ENCODE measurements at regions not wholly inside any gene's neighbourhood (a gene's known extent, or its start where the extent isn't known, plus 50 kb on each side); places are given as distances from the start of the nearest gene placed in this dataset.
"Not testable (repeated sequence)": the region's sequence is repeated elsewhere in the genome, so short reads cannot be mapped to it uniquely, and the experiment has no call there.

DNA sequence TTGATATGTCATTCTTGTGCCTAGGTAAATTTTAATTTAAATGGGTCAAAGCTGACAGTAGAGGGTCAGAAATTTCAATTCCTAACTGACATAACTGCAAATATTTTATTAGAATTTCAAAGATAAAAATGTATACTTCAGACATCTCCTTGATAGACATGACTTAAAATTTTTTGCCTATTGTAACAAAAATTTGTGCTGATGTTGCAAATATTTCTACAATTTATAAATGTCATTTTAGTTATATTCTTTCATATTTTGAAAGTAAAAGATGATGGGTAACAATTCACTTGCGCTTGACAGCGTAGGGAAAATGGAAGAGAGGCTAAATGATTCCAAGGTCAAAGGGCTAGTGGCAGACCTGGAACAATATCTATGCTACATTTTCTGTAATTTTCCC, 220.3 kb upstream of the ST8SIA4 start:
- FAIRE-seq (no peak), DNase-seq (ENCODE audit: low spot score in 2 of 2) (no peak)

- DNase-seq (ENCODE audit: low spot score in 2 of 2): no peak
Observed at GRCh38 chr5:101112645-101113044, 209.6 kb upstream of the ST8SIA4 start.

DNA sequence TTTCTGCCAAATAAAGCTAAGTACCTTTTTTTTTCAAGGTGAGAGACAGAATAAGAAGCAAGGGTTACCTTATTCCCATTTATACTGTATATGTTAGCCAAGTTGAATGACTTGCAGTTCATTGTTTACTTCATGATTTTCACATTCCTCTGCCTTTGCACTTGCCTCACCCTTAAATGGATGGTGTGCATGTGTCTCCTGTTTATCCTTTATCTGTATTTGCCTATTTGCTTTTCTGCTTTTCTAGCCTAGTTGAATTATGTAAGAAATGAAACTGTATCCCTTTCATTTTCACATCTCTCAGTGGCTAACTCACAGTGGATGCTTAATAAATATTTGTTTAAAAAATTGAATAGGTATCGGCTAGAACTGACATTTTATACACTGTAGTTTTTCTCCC, 200.8 kb upstream of the ST8SIA4 start:
- no peak for FAIRE-seq
- no peak for DNase-seq (ENCODE audit: low spot score in 2 of 2)

More at GRCh38 chr5:101112645-101113044, 209.6 kb upstream of the ST8SIA4 start:
- FAIRE-seq: no peak

- FAIRE-seq (no peak), DNase-seq (ENCODE audit: low spot score in 2 of 2) (no peak)
Observed at GRCh38 chr5:101102506-101102905, 199.4 kb upstream of the ST8SIA4 start.

DNA sequence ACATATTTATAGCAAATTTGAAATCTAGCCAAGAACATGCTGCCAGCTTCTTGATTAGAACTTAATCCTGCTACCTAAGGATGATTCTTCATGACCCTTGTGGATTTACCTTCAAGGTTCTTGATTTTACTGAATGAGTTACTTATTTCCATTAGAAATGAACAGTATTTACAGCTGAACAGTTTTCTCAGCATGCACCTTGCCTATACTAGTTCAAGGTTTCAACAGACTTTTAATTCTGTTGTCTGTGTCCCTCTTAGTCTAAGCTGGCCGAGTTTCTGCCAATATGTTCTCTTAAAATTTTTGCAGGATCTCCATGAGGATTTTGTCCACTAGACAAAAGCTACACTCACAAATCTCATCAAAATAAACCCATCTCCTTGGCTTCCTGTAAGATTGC, 188.8 kb upstream of the ST8SIA4 start:
- no peak for FAIRE-seq
- DNase-seq (ENCODE audit: low spot score in 2 of 2): no peak

DNA sequence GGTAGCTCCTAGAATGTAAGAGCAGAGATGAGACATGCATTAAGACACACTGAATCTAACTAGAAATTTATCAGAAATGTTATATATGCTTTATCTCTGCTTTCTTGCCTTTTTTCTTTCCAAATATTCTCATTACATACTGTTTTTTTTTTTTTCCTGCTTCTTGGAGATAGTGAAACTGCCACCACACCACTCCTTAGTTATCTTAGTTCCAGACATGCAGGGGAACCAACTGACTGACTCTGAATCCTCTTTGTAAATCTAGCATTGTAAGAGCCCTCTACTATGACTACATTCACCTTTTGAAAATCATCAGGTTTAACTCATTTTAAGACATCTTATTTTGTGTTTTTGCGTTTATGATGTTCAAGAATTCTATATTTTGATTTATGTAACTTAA, 181.3 kb upstream of the ST8SIA4 start:
- no peak for DNase-seq (ENCODE audit: low spot score in 2 of 2)
- no peak for FAIRE-seq

DNA sequence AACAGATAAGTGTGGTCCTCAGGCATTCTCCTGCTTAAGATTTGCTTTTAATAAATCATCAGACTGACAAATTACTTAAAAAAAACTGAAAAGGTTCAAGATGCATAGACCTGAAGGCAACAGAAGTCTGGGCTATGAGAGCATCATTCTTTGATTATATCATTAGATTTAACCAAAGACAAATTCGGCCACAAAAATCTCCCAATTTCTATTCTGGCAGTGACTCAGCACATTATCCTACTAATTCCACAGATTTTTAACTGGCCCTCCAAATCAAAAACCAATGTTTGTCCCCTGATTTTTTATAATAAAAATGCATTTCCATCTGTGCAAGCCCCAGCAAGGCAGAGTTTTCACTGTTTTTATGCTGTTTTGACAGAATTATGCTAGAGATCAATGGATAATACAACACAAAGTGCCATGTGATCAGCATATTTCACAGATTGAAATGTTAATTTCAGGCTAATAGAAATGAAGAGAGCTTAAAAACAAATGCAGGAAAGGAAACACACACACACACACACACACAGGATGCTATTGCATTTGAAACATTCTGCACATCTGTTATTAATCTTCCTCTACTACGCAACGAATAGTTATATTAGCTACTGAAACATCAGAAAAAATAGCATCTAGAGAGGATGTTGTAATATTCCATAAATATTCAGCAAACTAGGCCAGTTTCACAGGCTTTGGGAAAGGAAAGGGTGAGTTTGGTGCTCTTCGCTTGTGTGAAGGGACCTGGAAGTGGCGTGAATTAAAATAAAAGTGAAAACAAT, 177.6 kb upstream of the ST8SIA4 start:
- no peak for FAIRE-seq

DNA sequence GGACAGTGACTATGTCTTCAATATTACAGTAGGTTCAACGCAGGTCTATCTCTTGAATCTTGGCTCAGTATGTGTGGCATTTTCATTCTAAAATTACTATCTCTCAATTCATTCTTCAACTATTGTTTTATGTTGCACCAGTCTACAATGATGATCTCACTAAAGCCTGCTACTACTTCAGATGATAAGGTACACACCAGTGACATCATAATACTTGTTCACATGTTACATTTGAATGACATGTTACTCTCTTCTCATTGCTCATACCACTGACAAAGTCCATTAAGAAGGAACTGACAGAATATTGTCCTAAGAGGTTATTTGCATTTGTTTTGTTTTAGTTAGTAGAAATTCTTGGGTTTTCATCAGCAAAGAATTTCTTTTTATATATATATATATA, 165.2 kb upstream of the ST8SIA4 start:
- no peak for FAIRE-seq
- DNase-seq (ENCODE audit: low spot score in 2 of 2): no peak

More for the DNA sequence above, 177.6 kb upstream of the ST8SIA4 start:
- DNase-seq (ENCODE audit: low spot score in 2 of 2): no peak

- DNase-seq (ENCODE audit: low spot score in 2 of 2): no peak
- no peak for FAIRE-seq
Observed at GRCh38 chr5:101067429-101067828, 164.3 kb upstream of the ST8SIA4 start.

DNA sequence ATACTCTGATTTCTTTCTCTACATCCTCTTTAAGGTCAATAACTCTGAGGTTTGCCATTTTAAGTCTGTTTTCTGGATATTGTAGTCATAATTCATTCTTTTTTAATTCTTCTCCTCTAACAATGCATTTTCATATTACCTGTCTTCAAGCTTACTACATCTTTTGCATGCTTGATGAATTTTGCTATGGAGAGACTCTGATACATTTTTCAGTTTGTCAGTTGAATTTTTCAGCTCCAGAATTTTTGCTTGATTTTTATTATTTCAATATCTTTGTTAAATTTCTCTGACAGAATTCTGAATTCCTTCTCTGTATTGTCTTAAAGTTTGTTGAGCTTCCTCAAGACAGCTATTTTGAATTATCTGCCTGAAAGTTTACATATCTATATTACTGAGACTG, 159.8 kb upstream of the ST8SIA4 start:
- FAIRE-seq (no peak), DNase-seq (ENCODE audit: low spot score in 2 of 2) (no peak)

DNA sequence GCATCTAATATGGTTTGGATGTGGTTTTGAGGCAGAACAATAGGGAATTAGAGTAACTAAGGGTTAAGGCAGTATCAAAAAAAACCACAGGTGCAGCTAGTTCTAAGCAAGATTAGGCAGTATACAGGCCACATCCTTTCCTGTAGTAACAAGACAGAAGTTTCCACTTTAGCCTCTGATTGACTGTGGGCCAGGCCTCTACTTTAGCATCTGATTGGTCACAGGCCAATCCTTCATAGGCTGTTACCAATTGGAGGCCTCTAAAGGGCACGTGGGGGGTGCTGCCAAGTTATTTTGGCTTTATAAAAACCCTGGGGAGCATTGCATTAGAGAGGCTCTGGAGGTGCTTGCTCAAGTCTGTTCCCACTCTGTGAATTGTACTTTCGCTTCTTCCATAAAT, 144.1 kb upstream of the ST8SIA4 start:
- FAIRE-seq (no peak), DNase-seq (ENCODE audit: low spot score in 2 of 2) (no peak)

DNA sequence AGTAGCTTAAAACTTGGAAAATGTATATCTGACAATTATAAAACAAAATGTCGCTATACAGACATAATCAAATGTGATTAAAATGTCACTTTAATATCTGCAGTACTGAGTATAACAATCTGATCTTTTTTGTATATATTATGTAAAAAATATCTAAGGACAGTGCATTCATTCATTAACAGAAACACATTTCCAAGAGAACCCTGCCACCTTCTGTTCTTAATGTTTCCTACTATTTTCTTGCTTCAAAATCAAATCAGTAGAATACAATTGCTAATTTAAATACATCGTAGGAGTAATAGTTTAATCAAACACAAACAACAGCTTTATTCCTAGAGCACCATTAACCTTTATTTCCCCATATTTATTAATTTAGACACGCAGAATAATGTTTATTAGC, 142.6 kb upstream of the ST8SIA4 start:
- FAIRE-seq: no peak
- DNase-seq (ENCODE audit: low spot score in 2 of 2): no peak

DNA sequence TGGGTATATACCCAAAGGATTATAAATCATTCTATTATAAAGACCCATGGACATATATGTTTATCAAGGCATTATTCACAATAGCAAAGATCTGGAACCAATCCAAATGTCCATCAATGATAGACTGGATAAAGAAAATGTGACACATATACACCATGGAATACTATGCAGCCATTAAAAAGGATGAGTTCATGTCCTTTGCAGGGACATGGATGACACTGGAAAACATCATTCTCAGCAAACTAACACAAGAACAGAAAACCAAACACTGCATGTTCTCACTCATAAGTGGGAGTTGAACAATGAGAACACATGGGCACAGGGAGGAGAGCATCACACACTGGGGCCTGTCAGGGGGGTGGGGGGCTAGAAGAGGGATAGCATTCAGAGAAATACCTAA, 136.9 kb upstream of the ST8SIA4 start:
- DNase-seq (ENCODE audit: low spot score in 2 of 2); FAIRE-seq: not testable (repeated sequence)

GRCh38 chr5:101036778-101037177, 133.7 kb upstream of the ST8SIA4 start:
- no peak for DNase-seq (ENCODE audit: low spot score in 2 of 2)
- FAIRE-seq: no peak

DNA sequence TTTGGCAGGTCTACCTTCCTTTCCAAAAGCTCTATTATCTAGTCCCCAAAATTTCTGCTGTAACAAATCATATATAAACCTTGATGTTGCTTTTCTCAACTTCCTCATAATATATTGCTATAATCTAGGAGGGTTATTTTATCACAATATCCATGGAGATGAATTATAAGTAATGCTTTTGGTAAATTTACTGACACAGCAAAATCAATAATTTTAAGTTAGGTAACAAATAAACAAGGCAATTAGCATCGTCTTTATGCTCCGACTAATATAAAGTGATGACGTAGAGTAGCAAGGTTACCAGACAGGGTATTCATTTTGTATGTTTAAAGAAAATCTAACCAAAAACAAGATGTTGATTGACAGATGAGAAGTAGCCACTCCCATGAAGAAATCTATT, 132.3 kb upstream of the ST8SIA4 start:
- FAIRE-seq (no peak), DNase-seq (ENCODE audit: low spot score in 2 of 2) (no peak)

GRCh38 chr5:101024299-101024698, 121.2 kb upstream of the ST8SIA4 start:
- no peak for DNase-seq (ENCODE audit: low spot score in 2 of 2)
- no peak for FAIRE-seq

- DNase-seq (ENCODE audit: low spot score in 2 of 2): no peak
- FAIRE-seq: no peak
Observed at GRCh38 chr5:101018299-101018698, 115.2 kb upstream of the ST8SIA4 start.

- no peak for DNase-seq (ENCODE audit: low spot score in 2 of 2)
- peak; percentile 43 for FAIRE-seq
Observed at GRCh38 chr5:101012880-101013279, 109.8 kb upstream of the ST8SIA4 start.

GRCh38 chr5:101009758-101010519, 106.9 kb upstream of the ST8SIA4 start:
- no peak for FAIRE-seq
- no peak for DNase-seq (ENCODE audit: low spot score in 2 of 2)

GRCh38 chr5:100992354-100992753, 89.3 kb upstream of the ST8SIA4 start:
- DNase-seq (ENCODE audit: low spot score in 2 of 2) (no peak), FAIRE-seq (no peak)

DNA sequence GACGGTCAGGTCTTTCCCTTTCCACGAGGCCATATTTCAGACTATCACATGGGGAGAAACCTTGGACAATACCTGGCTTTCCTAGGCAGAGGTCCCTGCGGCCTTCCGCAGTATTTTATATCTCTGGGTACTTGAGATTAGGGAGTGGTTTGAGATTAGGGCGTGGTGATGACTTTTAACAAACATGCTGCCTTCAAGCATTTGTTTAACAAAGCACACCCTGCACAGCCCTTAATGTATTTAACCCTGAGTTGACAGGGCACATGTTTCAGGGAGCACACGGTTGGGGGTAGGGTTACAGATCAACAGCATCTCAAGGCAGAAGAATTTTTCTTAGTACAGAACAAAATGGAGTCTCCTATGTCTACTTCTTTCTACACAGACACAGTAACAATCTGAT, 80.5 kb upstream of the ST8SIA4 start:
- not testable (repeated sequence) for DNase-seq (ENCODE audit: low spot score in 2 of 2); FAIRE-seq

DNA sequence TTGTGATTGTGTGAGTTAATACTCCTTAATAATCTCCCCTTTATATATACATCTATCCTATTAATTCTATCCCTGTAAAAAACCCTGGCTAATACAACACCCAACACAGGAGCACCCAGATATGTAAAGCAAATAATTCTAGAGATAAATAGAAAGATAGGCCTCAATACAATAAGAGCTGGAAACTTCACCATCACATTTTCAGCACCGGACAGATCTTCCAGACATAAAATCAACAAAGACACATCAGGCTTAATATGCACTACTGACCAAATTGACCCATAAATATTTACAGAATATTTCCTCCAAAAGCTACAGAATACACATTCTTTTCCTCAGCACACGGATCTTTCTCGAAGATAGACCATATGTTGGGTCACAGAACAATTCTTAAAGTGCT, 71.0 kb upstream of the ST8SIA4 start:
- FAIRE-seq (no peak), DNase-seq (ENCODE audit: low spot score in 2 of 2) (no peak)

All from frontal cortex (tissue), 3 donors.